IMR-90 (cell line): ENCODE measurements at regions not wholly inside any gene's neighbourhood (a gene's known extent, or its start where the extent isn't known, plus 50 kb on each side); places are given as distances from the start of the nearest gene placed in this dataset.

Experiments used
- BHLHE40 ChIP-seq: fragments of 150-350 bp; IDR thresholded peaks from 2 replicates; pipeline ENCODE4 v1.6.1; 2016; ENCODE audit warnings: mild to moderate bottlenecking, low read depth, low read length
- FOS ChIP-seq: fragments of 150-350 bp; IDR thresholded peaks from 2 replicates; pipeline ENCODE4 v1.6.1; 2016; ENCODE audit warnings: low read depth, low read length
- MAFK ChIP-seq: IDR thresholded peaks from 2 replicates; pipeline ENCODE4 v1.6.1; 2012; ENCODE audit warnings: low read depth, low read length, improper control_type of control experiment
- POLR2A ChIP-seq: IDR thresholded peaks from 2 replicates; pipeline ENCODE4 v1.6.1; 2012; ENCODE audit warnings: mild to moderate bottlenecking, low read depth, low read length
- TF ChIP-seq, protein P1 (sequence below): conservative IDR thresholded peaks from 2 replicates; pipeline ENCODE4 v1.5.1; 2012; ENCODE audit warnings: mild to moderate bottlenecking, low read depth, low read length, improper control_type of control experiment

DNA sequence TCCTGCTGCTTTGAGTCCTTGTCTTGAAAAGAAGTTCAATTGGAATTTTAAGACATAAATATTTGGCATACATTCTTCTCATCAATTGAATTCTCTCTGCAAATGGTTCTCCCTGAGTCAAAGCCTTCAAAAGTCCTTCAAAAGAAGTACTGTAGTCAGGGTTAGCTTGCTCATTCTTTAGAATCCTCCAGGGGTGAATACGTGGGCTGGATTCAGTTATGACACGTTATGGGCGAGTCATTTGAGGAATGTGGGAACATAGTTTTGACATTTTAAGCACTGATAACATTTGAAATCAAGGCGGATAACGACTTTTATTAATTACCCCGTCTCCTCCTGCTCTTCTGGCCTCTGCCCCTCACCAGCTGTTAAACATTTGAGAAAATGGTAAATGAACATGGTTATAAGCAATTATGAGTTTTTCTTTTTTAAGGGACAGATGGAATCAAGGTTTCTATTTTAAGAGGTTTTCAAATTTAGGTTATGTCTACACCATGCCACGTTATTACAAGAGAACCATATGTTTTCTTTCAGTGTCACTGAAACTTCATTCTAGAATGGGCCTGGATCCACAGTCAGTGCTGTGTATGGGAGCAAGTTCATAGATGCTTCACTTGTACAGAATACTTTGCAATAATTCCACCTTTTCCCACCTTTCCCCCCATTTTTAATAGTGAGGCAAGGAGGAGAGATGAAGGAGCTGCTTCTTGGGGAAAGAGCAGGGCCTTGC lies 273.1 kb downstream of the TSN start:
- TF ChIP-seq, protein P1, sequence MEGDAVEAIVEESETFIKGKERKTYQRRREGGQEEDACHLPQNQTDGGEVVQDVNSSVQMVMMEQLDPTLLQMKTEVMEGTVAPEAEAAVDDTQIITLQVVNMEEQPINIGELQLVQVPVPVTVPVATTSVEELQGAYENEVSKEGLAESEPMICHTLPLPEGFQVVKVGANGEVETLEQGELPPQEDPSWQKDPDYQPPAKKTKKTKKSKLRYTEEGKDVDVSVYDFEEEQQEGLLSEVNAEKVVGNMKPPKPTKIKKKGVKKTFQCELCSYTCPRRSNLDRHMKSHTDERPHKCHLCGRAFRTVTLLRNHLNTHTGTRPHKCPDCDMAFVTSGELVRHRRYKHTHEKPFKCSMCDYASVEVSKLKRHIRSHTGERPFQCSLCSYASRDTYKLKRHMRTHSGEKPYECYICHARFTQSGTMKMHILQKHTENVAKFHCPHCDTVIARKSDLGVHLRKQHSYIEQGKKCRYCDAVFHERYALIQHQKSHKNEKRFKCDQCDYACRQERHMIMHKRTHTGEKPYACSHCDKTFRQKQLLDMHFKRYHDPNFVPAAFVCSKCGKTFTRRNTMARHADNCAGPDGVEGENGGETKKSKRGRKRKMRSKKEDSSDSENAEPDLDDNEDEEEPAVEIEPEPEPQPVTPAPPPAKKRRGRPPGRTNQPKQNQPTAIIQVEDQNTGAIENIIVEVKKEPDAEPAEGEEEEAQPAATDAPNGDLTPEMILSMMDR, result no peak
- TF ChIP-seq POLR2A (no peak), BHLHE40 (no peak), FOS (no peak), MAFK (no peak; the same call in 1 of the 2 replicates)
